Uterus (tissue), 3 donors: ENCODE measurements at regions not wholly inside any gene's neighbourhood (a gene's known extent, or its start where the extent isn't known, plus 50 kb on each side); places are given as distances from the start of the nearest gene placed in this dataset.
A peak's percentile ranks its signal among the peaks of the same experiment; 100 is the strongest.

ENCODE experiments used
- DNase-seq, 2 donors: peaks; one replicate each; pipeline ENCODE4 v3.0.0-alpha.2; 2019 to 2020
- H3K27ac ChIP-seq, 2 donors: fragments of 200-600 bp; sonication (generic); 1 replicate in 1 of 2; 2 replicates in 1 of 2; pipeline ENCODE4 v1.5.1; 2016 to 2018
- H3K27me3 ChIP-seq, 2 donors: fragments of 200-600 bp; sonication (generic); one replicate each; pipeline ENCODE4 v1.5.1; 2018 to 2019; ENCODE audit warnings: control low read depth in 1 of 2
- H3K36me3 ChIP-seq, 2 donors: fragments of 200-600 bp; sonication (generic); one replicate each; pipeline ENCODE4 v1.5.1; 2019; ENCODE audit warnings: control low read depth in 1 of 2
- H3K4me1 ChIP-seq, 2 donors: fragments of 200-600 bp; sonication (generic); one replicate each; pipeline ENCODE4 v1.5.1; 2018 to 2019; ENCODE audit warnings: control low read depth in 1 of 2
- H3K4me3 ChIP-seq, 2 donors: fragments of 200-600 bp; sonication (generic); 1 replicate in 1 of 2; 2 replicates in 1 of 2; pipeline ENCODE4 v1.5.1; 2018 to 2019; ENCODE audit warnings: mild to moderate bottlenecking in 1 of 2
- H3K9me3 ChIP-seq, 2 donors: fragments of 200-600 bp; sonication (generic); one replicate each; pipeline ENCODE4 v1.5.1; 2019; ENCODE audit warnings: control low read depth in 1 of 2
- POLR2A ChIP-seq, 2 donors: fragments of 450-650 bp; IDR thresholded peaks; one replicate each; pipeline ENCODE4 v1.6.1; 2016; ENCODE audit warnings: antibody characterized with exemption in 2 of 2, mild to moderate bottlenecking in 1 of 2, moderate library complexity in 1 of 2
- intact Hi-C: fragments of 100-400 bp; cut with DNase I; formaldehyde crosslinking; loops from one replicate; pipeline ENCODE4 v1.15.1; 2023; ENCODE audit warnings: low total_unique reads
- TF ChIP-seq, protein P1 (sequence below), 4 experiments: fragments of 200-600 bp in 2 of 4; fragments of 450-650 bp in 2 of 4; sonication (generic) in 2 of 4; IDR thresholded peaks; one replicate each; pipeline ENCODE4 v1.5.1; 2016 to 2019; ENCODE audit warnings: antibody characterized with exemption in 4 of 4, mild to moderate bottlenecking in 2 of 4, moderate library complexity in 1 of 4
- donor health status: DM: yes; HTN: yes; CAD: no.

DNA sequence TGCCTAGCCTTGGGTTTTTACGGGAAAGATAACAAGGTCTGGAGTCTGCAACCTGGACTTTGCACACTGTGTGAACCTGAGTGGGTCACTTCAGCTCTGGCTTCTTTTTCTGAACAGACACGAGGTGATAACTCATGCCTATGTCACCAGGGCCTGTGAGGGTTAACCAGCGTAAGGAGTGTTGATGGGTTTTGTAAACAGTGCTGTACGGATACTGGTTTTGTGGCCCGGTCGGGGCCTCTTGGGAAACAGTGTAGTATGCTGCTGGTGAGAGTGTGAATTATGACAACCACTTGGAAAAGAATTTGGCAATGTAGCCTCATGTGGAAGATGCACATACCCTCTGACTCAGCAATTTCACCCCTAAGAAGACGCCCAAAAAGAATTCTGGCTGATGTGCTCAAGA lies 266.8 kb downstream of the MN1 start:
- TF ChIP-seq POLR2A (IDR thresholded peaks at IDR 0.05), result no peak
- TF ChIP-seq, protein P1, sequence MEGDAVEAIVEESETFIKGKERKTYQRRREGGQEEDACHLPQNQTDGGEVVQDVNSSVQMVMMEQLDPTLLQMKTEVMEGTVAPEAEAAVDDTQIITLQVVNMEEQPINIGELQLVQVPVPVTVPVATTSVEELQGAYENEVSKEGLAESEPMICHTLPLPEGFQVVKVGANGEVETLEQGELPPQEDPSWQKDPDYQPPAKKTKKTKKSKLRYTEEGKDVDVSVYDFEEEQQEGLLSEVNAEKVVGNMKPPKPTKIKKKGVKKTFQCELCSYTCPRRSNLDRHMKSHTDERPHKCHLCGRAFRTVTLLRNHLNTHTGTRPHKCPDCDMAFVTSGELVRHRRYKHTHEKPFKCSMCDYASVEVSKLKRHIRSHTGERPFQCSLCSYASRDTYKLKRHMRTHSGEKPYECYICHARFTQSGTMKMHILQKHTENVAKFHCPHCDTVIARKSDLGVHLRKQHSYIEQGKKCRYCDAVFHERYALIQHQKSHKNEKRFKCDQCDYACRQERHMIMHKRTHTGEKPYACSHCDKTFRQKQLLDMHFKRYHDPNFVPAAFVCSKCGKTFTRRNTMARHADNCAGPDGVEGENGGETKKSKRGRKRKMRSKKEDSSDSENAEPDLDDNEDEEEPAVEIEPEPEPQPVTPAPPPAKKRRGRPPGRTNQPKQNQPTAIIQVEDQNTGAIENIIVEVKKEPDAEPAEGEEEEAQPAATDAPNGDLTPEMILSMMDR (IDR thresholded peaks at IDR 0.05), result no peak
- no peak for DNase-seq
- intact Hi-C loops, result no loop called here
- no peaks in the 10 kb centered on the region for H3K9me3 ChIP-seq
- H3K27ac ChIP-seq, result no peak overlapping the region
- H3K4me3 ChIP-seq, result no peak overlapping the region
- no peaks in the 10 kb centered on the region for H3K4me1 ChIP-seq
- no peaks in the 10 kb centered on the region for H3K36me3 ChIP-seq
- no peaks in the 10 kb centered on the region for H3K27me3 ChIP-seq

DNA sequence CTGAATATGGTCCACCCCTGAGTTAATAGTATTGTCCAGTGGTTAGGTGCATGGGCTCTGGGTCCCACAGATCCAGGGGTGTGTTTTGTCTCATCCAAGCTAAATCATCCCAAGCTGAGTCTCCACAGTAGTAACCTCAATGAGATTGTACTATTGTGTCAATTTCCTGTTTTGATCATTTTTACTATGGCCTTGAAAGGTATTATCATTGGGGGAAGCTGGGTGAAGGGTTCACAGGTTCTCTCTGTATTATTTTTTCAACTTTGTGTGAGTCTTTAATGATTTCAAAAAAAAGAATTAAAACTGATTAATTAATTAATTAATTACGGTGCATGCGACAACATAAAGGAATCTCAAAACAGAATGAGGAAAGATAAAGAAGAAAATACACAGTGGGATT lies 266.1 kb downstream of the MN1 start:
- no peak for DNase-seq
- Histone ChIP-seq H3K36me3 (no peaks in the 10 kb centered on the region), H3K9me3 (no peaks in the 10 kb centered on the region), H3K27ac (no peak overlapping the region), H3K4me1 (no peaks in the 10 kb centered on the region), H3K4me3 (no peak overlapping the region), H3K27me3 (no peaks in the 10 kb centered on the region)
- no peak for TF ChIP-seq POLR2A (IDR thresholded peaks at IDR 0.05)
- TF ChIP-seq, protein P1 (IDR thresholded peaks at IDR 0.05), result no peak
- intact Hi-C loops, result no loop called here

GRCh38 chr22:27537501-27537900 lies 264.1 kb downstream of the MN1 start:
- DNase-seq, result peak; percentile 48 to 73
- Histone ChIP-seq H3K27me3 (no peaks in the 10 kb centered on the region), H3K4me3 (no peak overlapping the region), H3K9me3 (no peaks in the 10 kb centered on the region), H3K4me1 (no peaks in the 10 kb centered on the region), H3K36me3 (no peaks in the 10 kb centered on the region), H3K27ac (no peak overlapping the region)
- no peak for TF ChIP-seq POLR2A (IDR thresholded peaks at IDR 0.05)
- TF ChIP-seq, protein P1 (IDR thresholded peaks at IDR 0.05), result no peak
- intact Hi-C loops, result no loop called here

DNA sequence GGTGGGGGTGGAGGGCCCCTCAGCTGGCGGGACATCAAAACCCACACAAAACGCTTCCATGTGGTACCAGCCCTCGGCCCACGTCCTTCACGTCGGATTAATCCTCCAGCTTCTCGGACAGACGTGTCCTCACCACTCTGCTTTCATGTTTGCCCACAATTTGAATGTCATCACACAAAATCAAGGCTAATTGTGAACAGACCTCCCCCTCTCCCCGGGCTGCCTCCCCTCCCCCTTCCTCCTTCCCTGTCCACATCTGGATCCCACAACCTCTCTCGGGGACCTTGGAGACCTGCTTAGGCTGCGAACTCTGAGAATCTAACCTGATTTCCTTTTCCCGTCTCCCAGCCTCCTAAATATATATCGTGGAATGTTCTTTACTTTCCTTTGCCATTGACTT lies 262.9 kb downstream of the MN1 start:
- H3K4me1 ChIP-seq, result no peaks in the 10 kb centered on the region
- DNase-seq, result no peak
- H3K27ac ChIP-seq, result no peak overlapping the region
- no peaks in the 10 kb centered on the region for H3K9me3 ChIP-seq
- H3K27me3 ChIP-seq, result no peaks in the 10 kb centered on the region
- H3K4me3 ChIP-seq, result no peak overlapping the region
- intact Hi-C loops, result no loop called here
- H3K36me3 ChIP-seq, result no peaks in the 10 kb centered on the region
- TF ChIP-seq, protein P1 (IDR thresholded peaks at IDR 0.05), result no peak
- TF ChIP-seq POLR2A (IDR thresholded peaks at IDR 0.05), result no peak

DNA sequence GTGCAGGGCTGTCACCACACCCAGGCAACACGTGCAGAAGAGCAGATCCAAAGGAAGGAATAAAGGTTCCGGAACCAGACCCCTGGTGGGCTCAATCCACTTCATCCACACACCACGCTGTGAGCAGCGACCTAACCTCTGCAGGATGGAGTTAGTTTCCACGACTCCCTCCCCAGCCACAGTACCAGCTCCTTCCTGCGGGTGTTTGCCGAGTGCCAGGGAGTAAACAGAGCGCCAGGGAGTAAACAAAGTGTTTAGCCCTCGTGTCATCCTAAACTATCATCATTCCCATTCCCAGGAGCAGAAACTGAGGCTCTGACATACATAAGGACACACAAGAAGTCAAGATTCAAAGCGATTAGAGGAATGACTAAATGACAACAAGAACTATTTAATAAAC lies 261.3 kb downstream of the MN1 start:
- Histone ChIP-seq H3K27ac (no peak overlapping the region), H3K9me3 (no peaks in the 10 kb centered on the region), H3K4me1 (no peaks in the 10 kb centered on the region), H3K36me3 (no peaks in the 10 kb centered on the region), H3K27me3 (no peaks in the 10 kb centered on the region), H3K4me3 (no peak overlapping the region)
- DNase-seq, result no peak
- TF ChIP-seq, protein P1 (IDR thresholded peaks at IDR 0.05), result no peak
- no peak for TF ChIP-seq POLR2A (IDR thresholded peaks at IDR 0.05)
- intact Hi-C loops, result no loop called here
